Effector memory CD4-positive, alpha-beta T cell (primary cell): ENCODE measurements at regions not wholly inside any gene's neighbourhood (a gene's known extent, or its start where the extent isn't known, plus 50 kb on each side); places are given as distances from the start of the nearest gene placed in this dataset.

ENCODE experiments used
- DNase-seq, 3 donors: peaks; one replicate each; pipeline ENCODE4 v3.0.0-alpha.2; 2020
- H3K27ac ChIP-seq: 2 replicates; pipeline ENCODE4 v1.7.0; 2013; ENCODE audit warnings: mild to moderate bottlenecking, low read length, moderate library complexity; ENCODE audit not compliant: insufficient read depth, poor library complexity, severe bottlenecking
- H3K27me3 ChIP-seq: replicated peaks from 2 replicates; pipeline ENCODE4 v1.7.0; 2013; ENCODE audit warnings: mild to moderate bottlenecking, low read length; ENCODE audit not compliant: insufficient read depth, control insufficient read depth, poor library complexity, severe bottlenecking
- H3K36me3 ChIP-seq: 2 replicates; pipeline ENCODE4 v1.7.0; 2013; ENCODE audit warnings: mild to moderate bottlenecking, low read length, moderate library complexity; ENCODE audit not compliant: control insufficient read depth, insufficient read depth
- H3K4me1 ChIP-seq: 2 replicates; pipeline ENCODE4 v1.7.0; 2013; ENCODE audit warnings: low read length, mild to moderate bottlenecking; ENCODE audit not compliant: control insufficient read depth, insufficient read depth, poor library complexity, severe bottlenecking
- H3K4me3 ChIP-seq: 2 replicates; pipeline ENCODE4 v1.7.0; 2013; ENCODE audit warnings: low read length, low read depth, mild to moderate bottlenecking; ENCODE audit not compliant: insufficient read depth, poor library complexity, severe bottlenecking
- H3K9me3 ChIP-seq: 2 replicates; pipeline ENCODE4 v1.7.0; 2013; ENCODE audit warnings: mild to moderate bottlenecking, low read length, moderate library complexity; ENCODE audit not compliant: control insufficient read depth

GRCh38 chr14:48527832-48528231 lies 852.4 kb upstream of the MDGA2 start:
- Histone ChIP-seq H3K36me3 (no peaks in the 10 kb centered on the region), H3K27me3 (no peaks in the 10 kb centered on the region), H3K27ac (no peak overlapping the region), H3K9me3 (no peaks in the 10 kb centered on the region), H3K4me3 (no peak overlapping the region), H3K4me1 (no peaks in the 10 kb centered on the region)
- no peak for DNase-seq

DNA sequence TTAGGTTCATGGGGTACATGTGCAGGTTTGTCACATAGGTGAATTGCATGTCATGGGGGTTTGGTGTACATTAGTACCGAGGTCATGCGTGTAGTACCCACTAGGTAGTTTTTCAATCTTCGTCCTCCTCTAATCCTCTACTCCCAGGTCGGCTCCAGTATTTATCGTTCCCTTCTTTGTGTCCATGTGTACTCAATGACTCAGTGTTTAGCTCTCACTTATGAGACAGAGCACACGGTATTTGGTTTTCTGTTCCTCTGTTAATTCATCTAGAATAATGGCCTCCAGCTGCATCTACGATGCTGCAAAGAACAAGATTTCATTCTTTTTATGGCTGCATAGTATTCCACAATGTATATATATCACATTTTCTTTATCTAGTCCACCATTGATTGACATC lies 850.9 kb upstream of the MDGA2 start:
- H3K4me1 ChIP-seq, result no peaks in the 10 kb centered on the region
- no peak for DNase-seq
- no peaks in the 10 kb centered on the region for H3K27me3 ChIP-seq
- no peak overlapping the region for H3K27ac ChIP-seq
- H3K36me3 ChIP-seq, result no peaks in the 10 kb centered on the region
- H3K4me3 ChIP-seq, result no peak overlapping the region
- no peaks in the 10 kb centered on the region for H3K9me3 ChIP-seq

GRCh38 chr14:48504921-48505320 lies 829.5 kb upstream of the MDGA2 start:
- Histone ChIP-seq H3K27ac (no peak overlapping the region), H3K4me3 (no peak overlapping the region), H3K9me3 (no peaks in the 10 kb centered on the region), H3K27me3 (no peaks in the 10 kb centered on the region), H3K36me3 (no peaks in the 10 kb centered on the region), H3K4me1 (no peaks in the 10 kb centered on the region)
- DNase-seq, result no peak

DNA sequence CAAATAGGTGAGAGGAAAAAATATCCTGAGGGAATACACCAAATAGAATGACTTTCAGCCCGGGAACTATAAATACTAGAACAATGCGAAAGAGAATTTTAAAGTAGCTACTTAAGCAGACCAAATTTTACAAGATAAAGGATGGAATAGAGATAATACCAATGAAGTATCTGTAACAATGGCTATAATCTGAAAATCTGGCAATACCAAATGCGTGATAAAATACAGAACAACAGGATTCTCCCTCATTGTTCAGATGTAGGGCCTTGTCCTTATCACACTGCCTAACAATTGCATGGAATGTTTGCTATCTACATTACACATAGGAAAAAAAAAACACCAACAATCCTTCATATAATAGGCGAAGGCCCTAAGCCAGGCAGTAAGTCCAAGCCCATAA lies 815.4 kb upstream of the MDGA2 start:
- no peak overlapping the region for H3K27ac ChIP-seq
- no peak for DNase-seq

GRCh38 chr14:48473944-48474343 lies 798.5 kb upstream of the MDGA2 start:
- Histone ChIP-seq H3K27me3 (no peaks in the 10 kb centered on the region), H3K9me3 (no peaks in the 10 kb centered on the region), H3K4me1 (no peaks in the 10 kb centered on the region), H3K36me3 (no peaks in the 10 kb centered on the region), H3K27ac (no peak overlapping the region), H3K4me3 (no peak overlapping the region)
- no peak for DNase-seq

More for the DNA sequence above, 815.4 kb upstream of the MDGA2 start:
- H3K4me3 ChIP-seq, result no peak overlapping the region
- peaks cover 5% of the 10 kb centered on the region for H3K9me3 ChIP-seq
- H3K36me3 ChIP-seq, result no peaks in the 10 kb centered on the region
- H3K4me1 ChIP-seq, result no peaks in the 10 kb centered on the region
- H3K27me3 ChIP-seq, result no peaks in the 10 kb centered on the region

- no peak for DNase-seq
- H3K4me1 ChIP-seq, result no peaks in the 10 kb centered on the region
Observed at GRCh38 chr14:48456051-48456450, 780.6 kb upstream of the MDGA2 start.

DNA sequence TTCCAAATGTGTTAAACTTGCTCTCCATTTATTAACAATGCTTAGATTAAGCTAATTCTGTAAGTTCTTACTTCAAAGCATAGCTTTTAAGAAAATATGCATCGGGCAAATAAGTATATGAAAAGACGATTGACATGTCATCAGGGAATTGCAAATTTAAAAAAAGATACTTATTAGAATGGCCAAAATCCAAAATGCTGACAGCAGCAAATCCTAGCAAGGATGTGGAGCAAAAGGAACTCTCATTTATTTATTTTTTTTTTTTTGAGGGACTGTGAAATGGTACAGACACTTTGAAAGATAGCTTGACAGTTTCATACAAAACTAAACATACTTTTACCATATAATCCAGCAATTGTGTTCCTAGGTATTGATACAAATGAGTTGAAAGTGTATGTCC lies 779.5 kb upstream of the MDGA2 start:
- H3K4me3 ChIP-seq, result no peak overlapping the region

More at GRCh38 chr14:48456051-48456450, 780.6 kb upstream of the MDGA2 start:
- no peak overlapping the region for H3K27ac ChIP-seq
- H3K36me3 ChIP-seq, result no peaks in the 10 kb centered on the region
- no peaks in the 10 kb centered on the region for H3K27me3 ChIP-seq
- H3K4me3 ChIP-seq, result no peak overlapping the region
- no peaks in the 10 kb centered on the region for H3K9me3 ChIP-seq

DNA sequence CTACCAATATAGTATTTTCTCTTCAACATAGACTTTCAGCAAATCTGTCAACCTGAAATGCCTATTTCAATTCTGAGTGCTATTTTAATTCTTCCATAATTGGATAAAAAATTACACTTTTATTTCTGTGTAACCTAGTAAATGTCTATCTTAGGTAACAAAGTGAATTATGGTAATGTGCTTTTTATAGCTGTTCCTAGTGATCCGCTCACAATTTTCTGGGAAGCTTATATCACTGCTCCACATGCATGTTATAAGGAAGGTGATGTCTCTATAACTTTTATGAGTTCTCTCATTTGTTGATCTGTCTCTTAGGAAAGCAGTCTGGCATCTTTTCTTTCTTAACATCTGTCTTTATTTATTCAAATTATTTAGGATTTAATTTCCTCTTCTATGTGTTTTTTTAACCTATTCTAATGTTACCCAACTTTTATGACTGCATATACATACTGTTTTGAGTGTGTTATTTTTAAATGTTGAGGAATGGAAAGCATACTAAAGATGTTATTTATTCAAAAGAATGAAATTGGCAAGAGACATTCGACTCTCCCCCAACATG lies 777.1 kb upstream of the MDGA2 start:
- H3K27ac ChIP-seq, result no peak overlapping the region
- no peaks in the 10 kb centered on the region for H3K36me3 ChIP-seq
- no peaks in the 10 kb centered on the region for H3K9me3 ChIP-seq
- H3K27me3 ChIP-seq, result no peaks in the 10 kb centered on the region
- H3K4me1 ChIP-seq, result no peaks in the 10 kb centered on the region
- no peak for DNase-seq
- H3K4me3 ChIP-seq, result no peak overlapping the region

More for the DNA sequence above, 779.5 kb upstream of the MDGA2 start:
- Histone ChIP-seq H3K27me3 (no peaks in the 10 kb centered on the region), H3K27ac (no peak overlapping the region), H3K9me3 (no peaks in the 10 kb centered on the region), H3K4me1 (no peaks in the 10 kb centered on the region), H3K36me3 (no peaks in the 10 kb centered on the region)
- no peak for DNase-seq

DNA sequence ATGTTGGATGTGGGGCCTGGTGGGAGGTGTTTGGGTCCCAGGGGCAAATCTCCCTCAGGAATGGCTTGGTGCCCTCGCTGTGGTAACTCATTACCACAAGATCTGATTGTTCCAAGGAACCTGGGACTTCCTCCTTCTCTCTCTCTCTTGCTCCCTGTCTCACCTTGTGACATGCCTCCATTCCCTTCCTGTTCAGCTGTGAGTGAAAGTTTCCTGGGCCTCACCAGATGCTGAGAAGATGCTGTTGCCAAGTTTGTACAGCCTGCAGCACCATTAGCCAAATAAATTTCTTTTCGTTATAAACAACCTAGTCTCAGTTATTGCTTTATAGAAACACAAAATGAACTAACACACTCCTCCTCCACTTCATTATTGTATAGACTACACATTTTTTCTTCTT lies 759.8 kb upstream of the MDGA2 start:
- no peaks in the 10 kb centered on the region for H3K9me3 ChIP-seq
- no peaks in the 10 kb centered on the region for H3K36me3 ChIP-seq
- DNase-seq, result no peak
- no peaks in the 10 kb centered on the region for H3K27me3 ChIP-seq
- H3K4me3 ChIP-seq, result no peak overlapping the region
- no peaks in the 10 kb centered on the region for H3K4me1 ChIP-seq
- no peak overlapping the region for H3K27ac ChIP-seq

GRCh38 chr14:48430805-48431204 lies 755.4 kb upstream of the MDGA2 start:
- DNase-seq, result no peak
- H3K27me3 ChIP-seq, result no peaks in the 10 kb centered on the region

More at GRCh38 chr14:48430805-48431204, 755.4 kb upstream of the MDGA2 start:
- Histone ChIP-seq H3K9me3 (no peaks in the 10 kb centered on the region), H3K4me3 (no peak overlapping the region), H3K36me3 (no peaks in the 10 kb centered on the region), H3K4me1 (no peaks in the 10 kb centered on the region), H3K27ac (no peak overlapping the region)
